SK-N-SH treated with all-trans-retinoic acid at 6 μM for 48 hours (cell line): ENCODE measurements at regions not wholly inside any gene's neighbourhood (a gene's known extent, or its start where the extent isn't known, plus 50 kb on each side); places are given as distances from the start of the nearest gene placed in this dataset.

Experiments used
- ESRRG ChIP-seq: fragments of 250-450 bp; sonication (Bioruptor Pico); IDR thresholded peaks from 2 replicates; pipeline ENCODE4 v1.6.1; 2021; ENCODE audit warnings: mild to moderate bottlenecking
- PATZ1 ChIP-seq: fragments of 250-450 bp; sonication (Bioruptor Pico); IDR thresholded peaks from 2 replicates; pipeline ENCODE4 v1.8.0; 2020; ENCODE audit warnings: mild to moderate bottlenecking, moderate library complexity, borderline replicate concordance
- PPARA ChIP-seq: fragments of 250-450 bp; sonication (Bioruptor Pico); IDR thresholded peaks from 2 replicates; pipeline ENCODE4 v1.5.0; 2020; ENCODE audit warnings: mild to moderate bottlenecking, borderline replicate concordance

DNA sequence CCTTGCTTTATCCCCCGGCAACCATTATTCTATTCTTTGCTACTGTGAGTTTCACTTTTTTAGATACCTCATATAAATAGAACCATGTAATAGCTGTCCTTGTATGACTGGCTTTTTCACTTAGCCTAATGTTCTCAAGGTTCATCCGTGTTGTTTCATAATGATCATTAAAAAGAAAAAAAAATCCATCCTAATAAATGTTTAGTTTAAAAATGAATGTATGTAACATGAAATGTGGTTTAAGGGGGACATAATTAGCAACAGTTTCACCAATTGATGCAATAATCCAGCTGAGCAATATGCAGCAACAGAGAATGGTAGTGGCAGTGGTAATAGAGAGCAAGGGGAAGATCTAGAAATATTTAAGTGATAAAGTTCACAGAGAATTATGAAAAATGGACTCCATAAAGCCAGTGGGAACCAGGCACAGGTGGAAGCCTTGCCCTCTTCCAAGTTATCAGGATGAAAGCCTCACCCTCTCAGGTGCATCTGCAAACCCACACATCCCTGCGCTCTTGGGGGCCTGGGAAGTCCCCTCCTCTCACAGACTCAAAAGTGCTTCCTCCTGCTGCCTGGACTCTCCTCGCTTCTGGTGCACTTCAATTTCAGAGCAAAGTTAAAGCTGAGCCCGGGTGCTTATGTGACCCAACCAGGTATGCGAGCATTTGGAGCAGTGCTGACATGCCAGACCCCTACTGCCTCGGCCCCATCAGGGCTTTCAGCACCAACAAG lies 1403.3 kb upstream of the SLC39A10 start:
- TF ChIP-seq ESRRG (no peak), PPARA (CRISPR knock-in tag) (no peak), PATZ1 (no peak)
